Heart right ventricle (tissue), 16 donors: ENCODE measurements at regions not wholly inside any gene's neighbourhood (a gene's known extent, or its start where the extent isn't known, plus 50 kb on each side); places are given as distances from the start of the nearest gene placed in this dataset.
A peak's percentile ranks its signal among the peaks of the same experiment; 100 is the strongest.

Experiments
- ATAC-seq, 8 donors: fragments of 200-7000 bp; cut with Tn5 transposase; one replicate each; pipeline ENCODE4 v1.9.1; 2020; ENCODE audit warnings: mild to moderate bottlenecking in 8 of 8, moderate library complexity in 8 of 8, moderate number of reproducible peaks in 1 of 8
- DNase-seq, 2 donors: peaks; one replicate each; pipeline ENCODE4 v3.0.0-alpha.2; 2020
- H3K27ac ChIP-seq, 10 donors: fragments of 200-600 bp; sonication (generic) in 2 of 10; one replicate each; pipeline versions ENCODE4 v1.5.0 to v1.8.0; 2020 to 2022; ENCODE audit warnings: mild to moderate bottlenecking in 3 of 10
- H3K27me3 ChIP-seq, 7 donors: fragments of 200-600 bp; one replicate each; pipeline ENCODE4 v1.8.0; 2021 to 2022; ENCODE audit warnings: mild to moderate bottlenecking in 2 of 7
- H3K36me3 ChIP-seq, 9 donors: fragments of 200-600 bp; sonication (generic) in 1 of 9; one replicate each; pipeline versions ENCODE4 v1.5.0 to v1.8.0; 2020 to 2022; ENCODE audit warnings: mild to moderate bottlenecking in 2 of 9
- H3K4me1 ChIP-seq, 9 donors: fragments of 200-600 bp; sonication (generic) in 1 of 9; one replicate each; pipeline versions ENCODE4 v1.5.0 to v1.8.0; 2020 to 2022; ENCODE audit warnings: mild to moderate bottlenecking in 4 of 9
- H3K4me3 ChIP-seq, 10 donors: fragments of 200-600 bp; sonication (generic) in 2 of 10; one replicate each; pipeline versions ENCODE4 v1.5.0 to v1.8.0; 2020 to 2022; ENCODE audit warnings: mild to moderate bottlenecking in 7 of 10, moderate library complexity in 2 of 10
- H3K9me3 ChIP-seq, 11 donors: fragments of 200-600 bp in 10 of 11; sonication (generic) in 2 of 11; one replicate each; pipeline versions ENCODE4 v1.5.0 to v1.8.0; 2013 to 2022; ENCODE audit warnings: mild to moderate bottlenecking in 2 of 11, control low read depth in 1 of 11, moderate library complexity in 1 of 11
- CTCF ChIP-seq, 9 donors: fragments of 200-600 bp; sonication (generic) in 2 of 9; IDR thresholded peaks; one replicate each; pipeline versions ENCODE4 v1.5.0 to v1.8.0; 2021 to 2022; ENCODE audit warnings: antibody characterized with exemption in 9 of 9, mild to moderate bottlenecking in 5 of 9, moderate library complexity in 1 of 9
- WGBS, 2 donors: extraction: QIAGEN DNeasy Blood & Tissue Kit; methylation state at CpG; one replicate each; pipeline ENCODE4 v1.1.7; 2013; ENCODE audit warnings: inconsistent platforms in 1 of 2; 5-methylcytosine and 5-hydroxymethylcytosine counted together
- intact Hi-C, 10 donors: fragments of 100-400 bp; cut with DNase I; formaldehyde crosslinking; loops; one replicate each; pipeline versions ENCODE4 v1.11.1 to v1.14.2; 2022
- donor health status: Arrhythmogenic right ventricular cardiomyopathy.
- donor health status: ischemic (EF 13 %, LVEDD 7.1; RV severe dilation, severe dysfunction).
- donor health status: healthy with polysubstance abuse.
- donor health status: DM: no; HTN: yes; CAD: no.
- donor health status: DM: no; HTN: no; CAD: no.
- donor health status: ischemic (EF 25% LVEDD 6.9; RV normal size, moderate dysfunction).
- donor health status: ischemic (EF 25% LVEDD 5.7; RV mildly dilated, moderate dysfunction).
- donor health status: healthy.
- donor health status: DM: yes; HTN: yes; CAD: no.
- donor health status: Ischemic cardiomyopathy.
- donor health status: ischemic (EF 35%, LVEDD 5.7; RV mildly dilated, moderate dysfunction).
- donor health status: nonischemic (EF 11% LVEDD 7.7; RV severe dilation, severe dysfunction).
- donor health status: DM: yes; HTN: yes; CAD: no.
- donor health status: PGD.
- donor health status: ischemic (EF 29% LVEDD 5.4; RV normal size, mild dysfunction).
- donor health status: nonischemic (EF 23%, LVEDD 6.1; RV moderate dilation, normal function).

GRCh38 chr6:156654919-156655918 is 122.0 kb upstream of the ARID1B start:
- WGBS, 2 donors, result 92% methylated on average over 8 of the region's 8 CpGs
- DNase-seq (no peak), ATAC-seq (no peak)
- Histone ChIP-seq H3K9me3 (peaks cover 0 to 7% (median 0%) of the 10 kb centered on the region in 11 donors), H3K36me3 (no peaks in the 10 kb centered on the region), H3K4me1 (peaks cover 5 to 26% (median 20%) of the 10 kb centered on the region in 9 donors), H3K4me3 (no peak overlapping the region), H3K27ac (no peak overlapping the region), H3K27me3 (no peaks in the 10 kb centered on the region)
- TF ChIP-seq CTCF (IDR thresholded peaks at IDR 0.05), result no peak
- intact Hi-C loops, result no loop called here

GRCh38 chr6:156652231-156652750 is 124.9 kb upstream of the ARID1B start:
- no peak overlapping the region for H3K4me3 ChIP-seq
- peaks cover 0 to 14% (median 3%) of the 10 kb centered on the region in 9 donors for H3K4me1 ChIP-seq
- WGBS, 2 donors, result 96 to 97% methylated on average over 5 of the region's 5 CpGs
- peaks cover 0 to 7% (median 0%) of the 10 kb centered on the region in 11 donors for H3K9me3 ChIP-seq
- DNase-seq (no peak), ATAC-seq (no peak)
- no peak for TF ChIP-seq CTCF (IDR thresholded peaks at IDR 0.05)
- no peaks in the 10 kb centered on the region for H3K36me3 ChIP-seq
- H3K27ac ChIP-seq, result no peak overlapping the region
- intact Hi-C loops, result no loop called here
- no peaks in the 10 kb centered on the region for H3K27me3 ChIP-seq

GRCh38 chr6:156651486-156651885 is 125.7 kb upstream of the ARID1B start:
- intact Hi-C loops, result no loop called here
- Histone ChIP-seq H3K36me3 (no peaks in the 10 kb centered on the region), H3K27ac (peak overlapping the region in 1 of 10 donors; percentile 59), H3K27me3 (no peaks in the 10 kb centered on the region), H3K4me1 (peaks cover 0 to 13% (median 0%) of the 10 kb centered on the region in 9 donors), H3K9me3 (peaks cover 0 to 7% (median 0%) of the 10 kb centered on the region in 11 donors), H3K4me3 (no peak overlapping the region)
- WGBS, 2 donors, result 75 to 76% methylated on average over 8 of the region's 8 CpGs
- DNase-seq (no peak), ATAC-seq (no peak)
- TF ChIP-seq CTCF (IDR thresholded peaks at IDR 0.05), result no peak

- WGBS, 2 donors, result 84 to 91% methylated on average over 4 of the region's 4 CpGs
- intact Hi-C loops, result no loop called here
- no peak for ATAC-seq
Observed at GRCh38 chr6:156650896-156651390, 126.2 kb upstream of the ARID1B start.

More at GRCh38 chr6:156650896-156651390, 126.2 kb upstream of the ARID1B start:
- H3K9me3 ChIP-seq, result peaks cover 0 to 7% (median 0%) of the 10 kb centered on the region in 11 donors
- no peak for DNase-seq
- peaks cover 0 to 13% (median 0%) of the 10 kb centered on the region in 9 donors for H3K4me1 ChIP-seq
- no peaks in the 10 kb centered on the region for H3K36me3 ChIP-seq
- TF ChIP-seq CTCF (IDR thresholded peaks at IDR 0.05), result no peak
- peak overlapping the region in 1 of 10 donors; percentile 59 for H3K27ac ChIP-seq
- no peaks in the 10 kb centered on the region for H3K27me3 ChIP-seq
- no peak overlapping the region for H3K4me3 ChIP-seq
